ENCODE measurements at regions not wholly inside any gene's neighbourhood (a gene's known extent, or its start where the extent isn't known, plus 50 kb on each side); places are given as distances from the start of the nearest gene placed in this dataset.
"Not testable (repeated sequence)": the region's sequence is repeated elsewhere in the genome, so short reads cannot be mapped to it uniquely, and the experiment has no call there.

- DNase-seq, result no peak
- intact Hi-C loops (cut with DNase I), result no loop called here
Observed at GRCh38 chrX:67437821-67438220, 106.0 kb upstream of the AR start.

GRCh38 chrX:67475259-67475658, 68.6 kb upstream of the AR start:
- DNase-seq; intact Hi-C loops (cut with DNase I): not testable (repeated sequence)

DNA sequence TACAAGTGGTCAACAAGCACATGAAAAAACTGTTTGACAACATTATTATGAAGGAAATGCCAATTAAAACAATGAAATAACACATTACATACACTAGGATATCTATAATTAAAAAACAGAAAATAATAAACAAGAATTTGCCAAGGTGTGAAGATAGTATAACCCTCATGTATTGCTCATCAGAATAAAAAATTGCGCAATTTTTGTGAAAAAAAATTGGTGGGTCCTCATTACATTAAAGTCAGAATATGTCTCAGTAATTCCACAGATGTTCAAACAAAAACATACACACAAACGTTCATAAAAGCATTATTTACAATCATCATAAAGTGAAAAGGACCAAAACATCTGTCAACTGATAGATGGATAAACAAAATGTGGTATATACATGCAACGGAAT, 63.0 kb upstream of the AR start:
- intact Hi-C loops (cut with DNase I), result no loop called here
- no peak for DNase-seq
